ENCODE measurements at regions not wholly inside any gene's neighbourhood (a gene's known extent, or its start where the extent isn't known, plus 50 kb on each side); places are given as distances from the start of the nearest gene placed in this dataset.

DNA sequence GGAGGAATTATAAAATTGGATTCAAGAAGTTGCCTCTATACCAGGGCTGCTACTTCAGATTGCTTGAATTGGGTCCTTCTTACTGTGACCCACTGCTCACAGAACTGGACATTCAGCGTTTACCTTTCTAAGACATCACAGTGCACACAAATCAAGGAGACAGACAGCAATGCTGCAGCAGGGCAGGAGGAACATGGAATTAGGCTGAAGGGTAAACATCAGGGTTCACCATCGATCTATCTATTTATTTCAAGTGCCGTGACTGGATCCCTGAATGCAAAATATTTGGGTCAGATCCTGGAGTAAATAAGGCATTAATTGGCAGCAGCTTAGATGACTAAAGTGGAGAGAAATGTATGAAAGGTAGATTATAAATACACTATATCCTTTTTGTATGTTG lies 76.9 kb upstream of the HMGA2 start:
- Histone ChIP-seq H4K20me1 (ENCODE audit: control insufficient read depth, extremely low read depth, insufficient read depth, low read length) (no peaks in the 10 kb centered on the region), H3K27me3 (ENCODE audit: control insufficient read depth, insufficient read depth, low read length) (no peaks in the 10 kb centered on the region), H3K36me3 (ENCODE audit: control insufficient read depth, insufficient read depth, low read length) (no peaks in the 10 kb centered on the region), H3K4me1 (ENCODE audit: control insufficient read depth, extremely low read depth, insufficient read depth, low read length) (no peaks in the 10 kb centered on the region), H3K9ac (ENCODE audit: insufficient read depth, low read length) (no peak overlapping the region), H3K27ac (ENCODE audit: insufficient read depth, low read length) (no peak overlapping the region), H2AFZ (ENCODE audit: low read length) (no peak overlapping the region), H3K4me3 (replicated peaks in 1 of 4; ENCODE audit: control extremely low read depth in 1 of 4, insufficient read depth in 1 of 4, low read depth in 3 of 4, low read length in 4 of 4) (no peak overlapping the region), H3K79me2 (ENCODE audit: control insufficient read depth, insufficient read depth, low read length) (no peaks in the 10 kb centered on the region), H3K4me2 (ENCODE audit: extremely low read depth, insufficient read depth, low read length) (no peak overlapping the region), H3K9me3 (ENCODE audit: control insufficient read depth, insufficient read depth, low read depth, low read length) (no peaks in the 10 kb centered on the region)
- no peak for DNase-seq (ENCODE audit: low read depth in 2 of 2)
- TF ChIP-seq, protein P1, sequence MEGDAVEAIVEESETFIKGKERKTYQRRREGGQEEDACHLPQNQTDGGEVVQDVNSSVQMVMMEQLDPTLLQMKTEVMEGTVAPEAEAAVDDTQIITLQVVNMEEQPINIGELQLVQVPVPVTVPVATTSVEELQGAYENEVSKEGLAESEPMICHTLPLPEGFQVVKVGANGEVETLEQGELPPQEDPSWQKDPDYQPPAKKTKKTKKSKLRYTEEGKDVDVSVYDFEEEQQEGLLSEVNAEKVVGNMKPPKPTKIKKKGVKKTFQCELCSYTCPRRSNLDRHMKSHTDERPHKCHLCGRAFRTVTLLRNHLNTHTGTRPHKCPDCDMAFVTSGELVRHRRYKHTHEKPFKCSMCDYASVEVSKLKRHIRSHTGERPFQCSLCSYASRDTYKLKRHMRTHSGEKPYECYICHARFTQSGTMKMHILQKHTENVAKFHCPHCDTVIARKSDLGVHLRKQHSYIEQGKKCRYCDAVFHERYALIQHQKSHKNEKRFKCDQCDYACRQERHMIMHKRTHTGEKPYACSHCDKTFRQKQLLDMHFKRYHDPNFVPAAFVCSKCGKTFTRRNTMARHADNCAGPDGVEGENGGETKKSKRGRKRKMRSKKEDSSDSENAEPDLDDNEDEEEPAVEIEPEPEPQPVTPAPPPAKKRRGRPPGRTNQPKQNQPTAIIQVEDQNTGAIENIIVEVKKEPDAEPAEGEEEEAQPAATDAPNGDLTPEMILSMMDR (conservative IDR thresholded peaks at IDR 0.05 in 1 of 2, IDR thresholded peaks at IDR 0.05 in 1 of 2; ENCODE audit: low read depth in 1 of 2, low read length in 2 of 2): no peak
- TF ChIP-seq EZH2 (IDR thresholded peaks at IDR 0.05; ENCODE audit: low read length, missing control alignments): no peak

DNA sequence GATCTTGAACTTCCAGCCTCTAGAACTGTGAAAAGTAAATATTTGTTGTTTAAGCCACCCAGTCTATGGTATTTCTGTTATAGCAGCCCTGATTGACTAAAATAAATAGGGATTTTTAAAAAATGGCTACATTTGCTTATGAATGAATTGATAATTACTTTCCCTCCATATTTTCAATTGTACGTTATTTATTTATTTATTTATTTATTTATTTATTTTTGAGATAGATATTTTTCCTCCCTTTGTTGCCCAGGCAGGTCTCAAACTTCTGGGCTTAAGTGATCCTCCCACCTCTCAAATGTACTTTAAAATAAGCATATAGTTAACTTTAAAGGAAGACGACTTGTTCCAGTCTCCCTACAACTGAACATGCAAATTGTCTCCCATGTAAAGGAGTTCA lies 76.0 kb upstream of the HMGA2 start:
- Histone ChIP-seq H3K79me2 (ENCODE audit: control insufficient read depth, insufficient read depth, low read length) (no peaks in the 10 kb centered on the region), H3K9ac (ENCODE audit: insufficient read depth, low read length) (no peak overlapping the region), H2AFZ (ENCODE audit: low read length) (no peak overlapping the region), H3K27ac (ENCODE audit: insufficient read depth, low read length) (no peak overlapping the region), H3K4me2 (ENCODE audit: extremely low read depth, insufficient read depth, low read length) (no peak overlapping the region), H3K9me3 (ENCODE audit: control insufficient read depth, insufficient read depth, low read depth, low read length) (no peaks in the 10 kb centered on the region), H3K4me3 (replicated peaks in 1 of 4; ENCODE audit: control extremely low read depth in 1 of 4, insufficient read depth in 1 of 4, low read depth in 3 of 4, low read length in 4 of 4) (no peak overlapping the region), H4K20me1 (ENCODE audit: control insufficient read depth, extremely low read depth, insufficient read depth, low read length) (no peaks in the 10 kb centered on the region), H3K36me3 (ENCODE audit: control insufficient read depth, insufficient read depth, low read length) (no peaks in the 10 kb centered on the region), H3K27me3 (ENCODE audit: control insufficient read depth, insufficient read depth, low read length) (no peaks in the 10 kb centered on the region), H3K4me1 (ENCODE audit: control insufficient read depth, extremely low read depth, insufficient read depth, low read length) (no peaks in the 10 kb centered on the region)
- TF ChIP-seq EZH2 (IDR thresholded peaks at IDR 0.05; ENCODE audit: low read length, missing control alignments): no peak
- TF ChIP-seq, protein P1 (conservative IDR thresholded peaks at IDR 0.05 in 1 of 2, IDR thresholded peaks at IDR 0.05 in 1 of 2; ENCODE audit: low read depth in 1 of 2, low read length in 2 of 2): no peak
- no peak for DNase-seq (ENCODE audit: low read depth in 2 of 2)

DNA sequence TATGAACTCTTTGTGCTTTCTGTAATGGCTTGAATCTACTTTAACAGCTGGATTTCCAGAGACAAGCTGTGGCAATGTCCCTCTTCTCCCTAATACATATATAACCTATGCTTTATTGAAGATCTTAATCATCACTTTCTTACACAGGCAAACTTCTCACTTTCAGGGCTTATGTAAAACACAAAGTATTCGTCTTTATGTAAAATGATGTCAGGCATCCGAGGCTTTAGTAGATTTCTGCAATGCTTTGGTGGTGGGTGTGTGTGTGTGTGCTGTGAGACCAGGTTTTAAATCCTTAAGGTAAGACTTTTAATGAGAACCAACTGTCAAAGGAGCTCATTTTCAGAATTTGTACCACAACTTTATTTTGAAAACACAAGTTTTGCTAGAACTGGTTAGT lies 70.0 kb upstream of the HMGA2 start:
- Histone ChIP-seq H3K9ac (ENCODE audit: insufficient read depth, low read length) (no peak overlapping the region), H3K4me3 (replicated peaks in 1 of 4; ENCODE audit: control extremely low read depth in 1 of 4, insufficient read depth in 1 of 4, low read depth in 3 of 4, low read length in 4 of 4) (no peak overlapping the region), H3K79me2 (ENCODE audit: control insufficient read depth, insufficient read depth, low read length) (no peaks in the 10 kb centered on the region), H3K9me3 (ENCODE audit: control insufficient read depth, insufficient read depth, low read depth, low read length) (no peaks in the 10 kb centered on the region), H3K4me2 (ENCODE audit: extremely low read depth, insufficient read depth, low read length) (no peak overlapping the region), H4K20me1 (ENCODE audit: control insufficient read depth, extremely low read depth, insufficient read depth, low read length) (no peaks in the 10 kb centered on the region), H3K27ac (ENCODE audit: insufficient read depth, low read length) (no peak overlapping the region), H3K27me3 (ENCODE audit: control insufficient read depth, insufficient read depth, low read length) (no peaks in the 10 kb centered on the region), H3K36me3 (ENCODE audit: control insufficient read depth, insufficient read depth, low read length) (no peaks in the 10 kb centered on the region), H2AFZ (ENCODE audit: low read length) (no peak overlapping the region), H3K4me1 (ENCODE audit: control insufficient read depth, extremely low read depth, insufficient read depth, low read length) (peaks cover 2% of the 10 kb centered on the region)
- TF ChIP-seq, protein P1 (conservative IDR thresholded peaks at IDR 0.05 in 1 of 2, IDR thresholded peaks at IDR 0.05 in 1 of 2; ENCODE audit: low read depth in 1 of 2, low read length in 2 of 2): no peak
- TF ChIP-seq EZH2 (IDR thresholded peaks at IDR 0.05; ENCODE audit: low read length, missing control alignments): no peak
- no peak for DNase-seq (ENCODE audit: low read depth in 2 of 2)

Measured in fibroblast of lung (primary cell).